Epithelial cell of proximal tubule (primary cell): ENCODE measurements at regions not wholly inside any gene's neighbourhood (a gene's known extent, or its start where the extent isn't known, plus 50 kb on each side); places are given as distances from the start of the nearest gene placed in this dataset.

Experiments used
- DNase-seq: peaks from one replicate; pipeline ENCODE4 v3.0.0-alpha.2; 2011; ENCODE audit warnings: low read depth
- H3K4me3 ChIP-seq: 2 replicates; pipeline ENCODE4 v1.5.1; 2011; ENCODE audit warnings: low read depth, mild to moderate bottlenecking, low read length
- TF ChIP-seq, protein P1 (sequence below): conservative IDR thresholded peaks from 2 replicates; pipeline ENCODE4 v1.5.1; 2012; ENCODE audit warnings: low read depth, mild to moderate bottlenecking, low read length

DNA sequence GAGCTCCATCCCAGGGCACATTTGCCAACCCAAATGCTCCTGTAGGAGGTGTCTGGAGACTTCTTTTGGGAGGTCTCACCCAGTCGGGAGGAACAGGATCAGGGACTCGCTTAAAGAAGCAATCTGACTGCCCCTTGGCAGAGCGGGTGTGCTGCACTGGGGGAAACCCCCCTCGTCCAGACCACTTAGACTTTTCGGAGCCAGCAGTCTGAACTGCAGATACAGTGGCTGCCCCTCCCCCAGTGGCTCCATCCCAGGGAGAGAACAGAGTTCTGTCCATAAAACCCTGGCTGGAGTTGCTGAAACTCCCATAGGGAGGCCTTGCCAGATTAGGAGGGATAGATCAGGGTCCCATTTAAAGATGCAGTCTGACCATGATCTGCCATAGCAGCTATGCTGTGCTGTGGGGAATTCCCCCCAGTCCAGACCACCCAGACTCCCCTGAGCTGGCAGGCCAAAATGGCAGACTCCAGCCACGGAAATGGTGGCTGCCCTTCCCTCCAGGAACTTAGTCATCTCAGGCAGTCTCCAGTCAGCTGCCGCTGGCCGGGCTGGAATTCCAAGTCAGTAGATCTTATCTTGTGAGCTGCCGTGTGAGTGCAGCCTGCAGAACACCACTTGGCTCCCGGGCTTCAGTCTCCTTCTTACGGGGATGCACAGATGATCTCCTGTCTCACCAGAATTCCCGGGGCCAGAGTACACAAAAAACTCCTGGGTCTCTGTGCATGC, 278.1 kb upstream of the SASH1 start:
- H3K4me3 ChIP-seq = no peak overlapping the region
- DNase-seq = no peak
- TF ChIP-seq, protein P1, sequence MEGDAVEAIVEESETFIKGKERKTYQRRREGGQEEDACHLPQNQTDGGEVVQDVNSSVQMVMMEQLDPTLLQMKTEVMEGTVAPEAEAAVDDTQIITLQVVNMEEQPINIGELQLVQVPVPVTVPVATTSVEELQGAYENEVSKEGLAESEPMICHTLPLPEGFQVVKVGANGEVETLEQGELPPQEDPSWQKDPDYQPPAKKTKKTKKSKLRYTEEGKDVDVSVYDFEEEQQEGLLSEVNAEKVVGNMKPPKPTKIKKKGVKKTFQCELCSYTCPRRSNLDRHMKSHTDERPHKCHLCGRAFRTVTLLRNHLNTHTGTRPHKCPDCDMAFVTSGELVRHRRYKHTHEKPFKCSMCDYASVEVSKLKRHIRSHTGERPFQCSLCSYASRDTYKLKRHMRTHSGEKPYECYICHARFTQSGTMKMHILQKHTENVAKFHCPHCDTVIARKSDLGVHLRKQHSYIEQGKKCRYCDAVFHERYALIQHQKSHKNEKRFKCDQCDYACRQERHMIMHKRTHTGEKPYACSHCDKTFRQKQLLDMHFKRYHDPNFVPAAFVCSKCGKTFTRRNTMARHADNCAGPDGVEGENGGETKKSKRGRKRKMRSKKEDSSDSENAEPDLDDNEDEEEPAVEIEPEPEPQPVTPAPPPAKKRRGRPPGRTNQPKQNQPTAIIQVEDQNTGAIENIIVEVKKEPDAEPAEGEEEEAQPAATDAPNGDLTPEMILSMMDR = no peak

DNA sequence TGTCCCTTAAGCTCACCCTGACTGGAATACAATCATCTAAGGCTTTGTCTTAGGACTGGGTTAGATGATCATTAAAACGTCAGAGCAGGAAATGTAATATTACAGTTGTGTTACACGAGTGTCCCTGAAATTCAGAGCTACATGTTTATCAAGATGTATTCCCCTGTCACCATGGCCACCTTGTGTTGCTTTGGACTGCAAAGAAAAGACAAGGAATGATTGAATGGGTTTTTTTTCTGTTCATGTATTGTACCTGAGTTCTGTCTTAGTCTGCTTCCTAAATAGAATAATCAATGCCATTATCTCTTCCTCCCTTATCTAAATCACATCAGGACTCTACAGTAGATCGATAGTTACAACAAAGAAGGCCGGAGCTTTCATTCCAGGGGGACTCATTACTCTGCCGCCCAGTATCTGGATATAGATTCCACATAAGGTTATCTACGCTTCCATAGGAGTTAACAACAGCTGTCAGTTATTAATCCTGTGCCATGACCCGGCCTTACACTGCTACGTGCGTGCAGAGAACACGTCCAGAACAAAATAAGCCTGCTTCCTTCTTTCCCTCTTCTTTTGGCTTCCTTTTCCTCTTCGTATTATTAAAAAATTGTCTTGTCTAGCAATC, 274.1 kb upstream of the SASH1 start:
- H3K4me3 ChIP-seq = no peak overlapping the region
- TF ChIP-seq, protein P1 = no peak
- no peak for DNase-seq

DNA sequence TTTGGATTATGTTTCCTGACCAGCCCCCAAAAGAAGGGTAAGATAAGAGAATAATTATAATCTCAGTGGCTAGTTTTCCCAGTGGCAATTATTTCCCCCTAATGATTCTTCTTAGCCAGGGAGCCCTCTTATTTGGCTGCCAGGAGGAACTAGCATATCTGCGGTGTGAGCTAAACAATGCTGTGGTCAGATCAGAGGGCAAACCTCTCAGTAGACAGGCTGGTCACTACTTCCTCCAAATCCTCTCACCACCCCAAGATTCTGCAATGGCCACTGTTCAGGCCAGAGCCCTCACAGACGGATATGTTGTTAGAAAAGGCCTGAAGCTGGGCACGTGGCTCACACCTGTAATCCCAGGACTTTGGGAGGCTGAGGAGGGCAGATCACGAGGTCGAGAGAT, 273.4 kb upstream of the SASH1 start:
- DNase-seq = no peak
- no peak overlapping the region for H3K4me3 ChIP-seq
- TF ChIP-seq, protein P1 = no peak

DNA sequence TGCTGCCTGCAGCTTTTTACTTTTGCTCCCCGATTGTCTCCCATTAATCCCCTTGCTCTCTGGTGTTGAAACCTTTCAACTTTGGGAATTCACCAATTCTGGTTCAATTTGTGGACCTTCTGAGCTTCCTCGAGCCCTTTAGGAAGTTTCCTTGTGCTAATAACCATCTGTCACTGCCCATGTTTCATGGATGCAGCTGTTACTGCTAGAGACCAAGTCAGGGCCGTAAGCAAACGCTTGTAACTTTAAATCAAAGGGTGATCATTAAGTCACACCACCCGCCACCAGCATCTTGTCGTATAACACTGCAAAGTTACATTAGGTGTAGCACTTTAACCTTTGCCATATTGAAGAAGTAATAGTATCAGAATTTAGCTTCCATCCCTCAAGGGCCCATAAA, 268.3 kb upstream of the SASH1 start:
- TF ChIP-seq, protein P1 = no peak
- H3K4me3 ChIP-seq = no peak overlapping the region
- DNase-seq = no peak

DNA sequence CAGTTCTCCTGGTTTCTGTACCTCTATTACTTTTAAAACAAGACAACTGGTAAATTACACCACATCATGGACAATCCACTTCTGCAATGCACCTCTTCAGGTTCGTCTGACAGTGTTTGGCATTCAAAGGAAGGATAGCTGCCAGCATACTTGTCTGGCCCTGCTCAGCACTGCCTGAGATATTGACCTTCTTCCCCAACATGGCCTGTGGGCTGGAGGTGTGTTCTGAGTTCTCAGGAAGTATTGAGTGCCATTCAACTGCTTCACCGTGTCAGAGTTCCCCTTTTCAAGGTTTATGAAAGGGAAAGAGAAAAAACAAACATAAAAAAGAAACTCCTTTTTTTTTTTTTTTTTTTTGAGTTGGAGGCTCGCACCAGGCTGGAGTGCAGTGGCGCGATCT, 267.9 kb upstream of the SASH1 start:
- no peak for DNase-seq
- no peak overlapping the region for H3K4me3 ChIP-seq

DNA sequence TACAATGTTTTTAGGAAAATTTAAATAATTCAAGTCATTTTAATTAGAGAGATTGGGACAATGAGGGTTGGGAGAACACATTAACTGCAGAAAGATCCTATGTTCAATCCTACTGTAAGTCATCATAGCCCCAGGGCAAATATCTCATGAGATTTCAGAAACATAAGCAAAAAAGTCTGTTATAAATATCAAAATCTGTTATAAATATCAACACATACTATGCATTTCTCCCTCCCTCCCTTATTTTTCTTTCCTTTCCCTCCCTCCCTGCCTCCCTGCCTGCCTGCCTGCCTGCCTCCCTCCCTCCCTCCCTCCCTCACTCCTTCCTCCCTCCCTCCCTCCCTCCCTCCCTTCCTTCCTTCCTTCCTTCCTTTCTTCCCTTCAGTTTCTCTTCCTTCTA, 267.3 kb upstream of the SASH1 start:
- TF ChIP-seq, protein P1 = no peak
- DNase-seq = no peak
- no peak overlapping the region for H3K4me3 ChIP-seq

More for the DNA sequence above, 267.9 kb upstream of the SASH1 start:
- TF ChIP-seq, protein P1 = no peak

DNA sequence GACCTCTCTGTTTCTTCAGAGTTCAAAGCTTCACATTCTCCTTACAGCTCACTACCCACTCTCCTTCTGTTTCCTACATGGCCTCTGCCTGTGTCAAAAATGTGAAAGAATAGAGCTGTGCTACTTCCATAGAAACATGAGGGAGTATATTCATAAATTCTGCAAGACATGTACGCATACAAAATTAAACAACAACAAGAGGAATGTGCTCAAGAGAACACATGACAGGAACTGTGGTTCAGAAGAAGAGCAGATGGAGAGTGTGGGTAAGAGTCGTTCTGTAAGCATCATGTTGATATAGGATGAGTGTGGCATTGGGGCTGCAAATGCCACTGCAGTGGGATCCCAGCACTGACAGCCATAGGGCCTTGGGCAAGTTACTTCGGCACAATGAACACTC, 266.6 kb upstream of the SASH1 start:
- DNase-seq = no peak
- TF ChIP-seq, protein P1 = no peak
- no peak overlapping the region for H3K4me3 ChIP-seq
